ENCODE measurements at regions not wholly inside any gene's neighbourhood (a gene's known extent, or its start where the extent isn't known, plus 50 kb on each side); places are given as distances from the start of the nearest gene placed in this dataset.

DNA sequence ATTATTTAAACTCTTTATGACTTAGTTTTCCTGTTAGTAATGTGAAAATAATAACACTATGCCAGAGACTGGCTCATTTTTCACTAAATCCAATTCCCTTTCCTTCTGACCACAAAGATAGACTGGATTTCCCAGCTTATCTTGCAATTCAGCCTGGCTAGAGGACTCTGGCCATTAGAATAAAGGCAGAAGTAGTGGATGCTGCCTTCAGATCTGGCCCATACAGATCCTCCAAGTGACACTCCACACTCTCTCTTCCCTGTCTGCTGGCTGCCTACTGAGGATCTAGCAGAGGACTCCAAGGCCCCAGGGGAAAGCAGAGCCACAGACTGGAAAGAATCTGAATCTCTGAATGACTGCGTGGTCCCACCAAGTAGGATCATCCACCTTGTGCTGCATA, 188.8 kb upstream of the LMNTD1 start:
- TF ChIP-seq, protein P1, sequence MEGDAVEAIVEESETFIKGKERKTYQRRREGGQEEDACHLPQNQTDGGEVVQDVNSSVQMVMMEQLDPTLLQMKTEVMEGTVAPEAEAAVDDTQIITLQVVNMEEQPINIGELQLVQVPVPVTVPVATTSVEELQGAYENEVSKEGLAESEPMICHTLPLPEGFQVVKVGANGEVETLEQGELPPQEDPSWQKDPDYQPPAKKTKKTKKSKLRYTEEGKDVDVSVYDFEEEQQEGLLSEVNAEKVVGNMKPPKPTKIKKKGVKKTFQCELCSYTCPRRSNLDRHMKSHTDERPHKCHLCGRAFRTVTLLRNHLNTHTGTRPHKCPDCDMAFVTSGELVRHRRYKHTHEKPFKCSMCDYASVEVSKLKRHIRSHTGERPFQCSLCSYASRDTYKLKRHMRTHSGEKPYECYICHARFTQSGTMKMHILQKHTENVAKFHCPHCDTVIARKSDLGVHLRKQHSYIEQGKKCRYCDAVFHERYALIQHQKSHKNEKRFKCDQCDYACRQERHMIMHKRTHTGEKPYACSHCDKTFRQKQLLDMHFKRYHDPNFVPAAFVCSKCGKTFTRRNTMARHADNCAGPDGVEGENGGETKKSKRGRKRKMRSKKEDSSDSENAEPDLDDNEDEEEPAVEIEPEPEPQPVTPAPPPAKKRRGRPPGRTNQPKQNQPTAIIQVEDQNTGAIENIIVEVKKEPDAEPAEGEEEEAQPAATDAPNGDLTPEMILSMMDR (IDR thresholded peaks at IDR 0.05 in 8 of 11, conservative IDR thresholded peaks at IDR 0.05 in 3 of 11), result no peak
- TF ChIP-seq POLR2A (IDR thresholded peaks at IDR 0.05), result no peak

Data from spleen (tissue), 7 donors.